RWPE1 (cell line): ENCODE measurements at regions not wholly inside any gene's neighbourhood (a gene's known extent, or its start where the extent isn't known, plus 50 kb on each side); places are given as distances from the start of the nearest gene placed in this dataset.

ENCODE experiments used
- CTCF ChIA-PET: fragments of 350-600 bp; sonication (Branson Sonifier 250); formaldehyde crosslinking; extraction: SDS; loops from one replicate; lab custom pipeline; 2021; lab: Yijun Ruan, JAX
- POLR2A ChIA-PET: fragments of 400-600 bp; formaldehyde crosslinking; extraction: SDS; loops from one replicate; lab custom pipeline; 2020; ENCODE audit warnings: antibody characterized with exemption; ENCODE audit not compliant: low non-redundant PET; lab: Yijun Ruan, JAX
- DNase-seq: peaks from one replicate; pipeline ENCODE4 v3.0.0; 2012; ENCODE audit warnings: low spot score
- H3K27ac ChIP-seq: fragments of 450-650 bp; 2 replicates; pipeline ENCODE4 v1.5.1; 2017
- TF ChIP-seq, protein P1 (sequence below): fragments of 450-650 bp; conservative IDR thresholded peaks from 2 replicates; pipeline ENCODE4 v1.5.1; 2017; ENCODE audit warnings: low read depth, mild to moderate bottlenecking

DNA sequence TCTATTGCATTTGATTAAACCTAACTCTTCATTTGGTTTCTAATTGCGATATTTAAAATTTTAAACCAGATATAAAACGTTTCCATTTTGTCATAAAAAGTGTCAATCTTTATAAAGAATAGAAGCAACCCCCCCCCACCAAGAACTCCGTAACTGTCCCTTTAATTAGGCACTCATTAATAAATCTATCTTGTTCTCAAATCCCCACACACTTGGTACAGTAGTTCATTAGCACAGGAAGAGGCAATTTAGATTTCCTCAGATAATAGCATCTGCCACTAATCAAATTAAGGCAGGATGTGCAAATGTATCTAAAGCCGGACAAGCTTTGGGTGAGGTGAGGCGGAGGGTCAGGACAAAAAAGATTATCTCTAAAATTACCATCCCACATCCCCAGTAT is 1143.3 kb upstream of the AUTS2 start:
- POLR2A ChIA-PET = no interaction called here
- no peak for DNase-seq
- TF ChIP-seq, protein P1, sequence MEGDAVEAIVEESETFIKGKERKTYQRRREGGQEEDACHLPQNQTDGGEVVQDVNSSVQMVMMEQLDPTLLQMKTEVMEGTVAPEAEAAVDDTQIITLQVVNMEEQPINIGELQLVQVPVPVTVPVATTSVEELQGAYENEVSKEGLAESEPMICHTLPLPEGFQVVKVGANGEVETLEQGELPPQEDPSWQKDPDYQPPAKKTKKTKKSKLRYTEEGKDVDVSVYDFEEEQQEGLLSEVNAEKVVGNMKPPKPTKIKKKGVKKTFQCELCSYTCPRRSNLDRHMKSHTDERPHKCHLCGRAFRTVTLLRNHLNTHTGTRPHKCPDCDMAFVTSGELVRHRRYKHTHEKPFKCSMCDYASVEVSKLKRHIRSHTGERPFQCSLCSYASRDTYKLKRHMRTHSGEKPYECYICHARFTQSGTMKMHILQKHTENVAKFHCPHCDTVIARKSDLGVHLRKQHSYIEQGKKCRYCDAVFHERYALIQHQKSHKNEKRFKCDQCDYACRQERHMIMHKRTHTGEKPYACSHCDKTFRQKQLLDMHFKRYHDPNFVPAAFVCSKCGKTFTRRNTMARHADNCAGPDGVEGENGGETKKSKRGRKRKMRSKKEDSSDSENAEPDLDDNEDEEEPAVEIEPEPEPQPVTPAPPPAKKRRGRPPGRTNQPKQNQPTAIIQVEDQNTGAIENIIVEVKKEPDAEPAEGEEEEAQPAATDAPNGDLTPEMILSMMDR = no peak
- CTCF ChIA-PET = no interaction called here
- H3K27ac ChIP-seq = no peak overlapping the region

DNA sequence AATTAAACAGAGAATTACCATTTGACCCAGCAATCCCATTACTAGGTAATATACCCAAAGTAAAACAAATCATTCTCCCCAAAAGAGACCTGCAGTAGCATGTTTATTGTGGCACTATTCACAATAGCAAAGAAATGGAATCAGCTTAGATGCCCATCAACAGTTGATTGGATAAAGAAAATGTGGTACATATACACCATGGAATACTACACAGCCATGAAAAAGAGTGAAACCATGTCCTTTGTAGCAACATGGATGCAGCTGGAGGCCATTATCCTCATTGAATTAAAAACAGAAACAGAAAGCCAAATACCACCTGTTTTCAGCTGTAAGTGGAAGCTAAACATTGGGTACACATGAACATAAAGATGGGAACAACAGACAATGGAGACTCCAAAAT is 1141.8 kb upstream of the AUTS2 start:
- H3K27ac ChIP-seq = no peak overlapping the region
- TF ChIP-seq, protein P1 = no peak
- DNase-seq = no peak
- ChIA-PET CTCF (no interaction called here), POLR2A (no interaction called here)

DNA sequence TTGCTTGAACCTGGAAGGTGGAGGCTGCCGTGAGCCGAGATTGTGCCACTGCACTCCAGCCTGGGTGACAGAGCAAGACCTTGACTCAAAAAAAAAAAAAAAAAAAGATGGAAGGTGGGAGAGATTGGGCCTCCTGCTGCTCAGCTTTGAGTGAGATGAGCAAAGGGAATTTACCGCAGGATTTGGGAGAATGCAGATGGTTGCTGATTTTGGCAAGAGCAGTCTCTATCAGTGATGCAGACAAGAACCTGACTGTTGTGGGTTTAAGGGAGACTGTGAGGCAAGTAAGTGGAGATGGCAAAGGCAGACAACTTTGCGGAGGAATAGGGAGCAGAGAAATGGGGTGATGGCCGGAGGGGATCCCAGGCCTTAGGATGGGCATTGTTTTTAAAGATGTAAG is 1140.8 kb upstream of the AUTS2 start:
- TF ChIP-seq, protein P1 = no peak
- no peak for DNase-seq
- POLR2A ChIA-PET = no interaction called here
- CTCF ChIA-PET = no interaction called here
- H3K27ac ChIP-seq = no peak overlapping the region

DNA sequence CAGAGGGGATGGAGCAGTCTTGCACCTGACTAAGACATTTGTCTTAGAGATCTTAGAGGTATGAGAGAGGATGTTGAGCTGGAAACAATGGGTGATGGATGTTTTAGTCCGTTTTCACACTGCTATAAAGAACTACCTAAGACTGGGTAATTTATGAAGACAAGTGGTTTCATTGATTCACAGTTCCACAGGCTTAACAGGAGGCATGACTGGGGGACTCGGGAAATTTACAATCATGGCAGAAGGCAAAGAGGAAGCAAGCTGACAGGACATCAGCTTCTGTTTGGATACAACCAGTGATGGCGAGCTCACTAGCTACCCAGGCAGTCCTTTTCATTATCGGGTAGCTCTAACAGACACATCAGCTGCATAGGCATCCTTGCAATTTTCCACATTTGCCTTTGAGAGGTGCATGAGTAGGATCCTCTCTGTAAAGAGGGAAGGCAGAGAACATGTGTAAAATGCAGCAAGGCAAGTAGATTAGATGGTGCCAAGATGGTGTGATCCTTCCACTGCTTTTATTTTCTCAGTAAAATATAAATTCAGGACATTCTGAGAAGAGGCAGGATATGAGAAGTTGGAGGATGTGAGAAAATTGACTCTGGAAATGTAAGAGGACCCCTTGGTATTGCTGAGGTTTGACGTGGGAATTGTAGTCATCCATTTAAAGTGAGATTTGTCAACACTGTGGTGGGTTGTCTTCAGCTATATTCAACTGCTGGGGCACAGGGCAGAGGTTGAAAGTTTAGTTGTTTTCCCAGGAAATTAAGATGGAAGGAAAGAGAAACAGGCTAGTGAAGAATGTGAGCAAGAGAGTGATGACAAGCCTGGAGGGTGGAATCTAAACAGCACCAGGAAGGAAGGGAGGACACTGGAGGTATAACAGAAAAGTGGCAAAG is 1140.0 kb upstream of the AUTS2 start:
- no peak overlapping the region for H3K27ac ChIP-seq
- DNase-seq = no peak
- CTCF ChIA-PET = no interaction called here
- TF ChIP-seq, protein P1 = no peak
- POLR2A ChIA-PET = no interaction called here

DNA sequence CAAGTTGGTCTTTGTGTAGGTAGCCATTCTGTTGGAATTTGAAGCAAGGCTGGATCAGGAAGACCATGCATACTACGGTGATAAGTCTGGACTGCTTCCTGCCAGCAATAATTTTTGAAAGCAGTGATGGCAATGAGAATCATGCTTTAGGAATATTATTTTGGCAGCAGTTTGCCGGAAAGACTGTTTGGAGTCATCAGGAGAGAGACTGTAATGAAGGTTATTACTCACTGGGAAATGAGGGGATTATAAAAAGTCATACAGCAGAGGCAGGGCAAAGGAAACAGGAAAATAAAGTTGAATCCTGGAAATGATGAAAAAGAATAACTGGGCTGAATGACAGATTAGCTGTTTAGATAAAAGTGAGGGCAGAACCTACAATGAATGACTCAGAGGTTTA is 1136.8 kb upstream of the AUTS2 start:
- no peak overlapping the region for H3K27ac ChIP-seq
- DNase-seq = no peak
- TF ChIP-seq, protein P1 = no peak
- POLR2A ChIA-PET = no interaction called here
- CTCF ChIA-PET = no interaction called here

DNA sequence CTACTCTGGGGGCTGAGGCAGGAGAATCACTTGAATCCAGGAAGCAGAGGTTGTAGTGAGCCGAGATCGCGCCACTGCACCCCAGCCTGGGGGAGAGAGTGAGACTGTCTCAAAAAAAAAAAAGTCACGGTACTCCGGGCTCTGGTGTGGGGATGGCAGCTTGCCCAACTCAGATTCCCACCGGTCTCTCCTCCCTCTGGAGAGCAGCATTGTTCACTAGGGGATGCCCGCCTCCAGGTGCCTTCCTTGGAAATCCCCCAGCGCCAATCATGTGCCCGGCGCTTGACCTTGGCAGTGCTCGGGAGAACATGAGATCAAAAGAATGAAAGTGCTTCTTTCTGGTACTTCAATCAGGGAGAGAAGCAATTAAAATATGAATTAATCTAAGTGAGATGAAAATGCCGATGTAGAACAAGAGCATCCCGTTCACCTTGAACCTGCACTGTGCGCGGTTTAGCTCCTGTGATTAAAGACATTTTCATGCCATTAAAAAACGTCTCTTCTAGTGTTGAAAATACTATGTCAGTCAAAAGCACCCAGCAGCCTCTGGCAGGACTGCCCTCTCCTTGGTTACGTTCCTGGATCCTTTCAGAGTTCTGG is 1127.3 kb upstream of the AUTS2 start:
- ChIA-PET POLR2A (no interaction called here), CTCF (no interaction called here)
- TF ChIP-seq, protein P1 = no peak
- no peak for DNase-seq
- H3K27ac ChIP-seq = no peak overlapping the region
